Astrocyte of the spinal cord (primary cell): ENCODE measurements at regions not wholly inside any gene's neighbourhood (a gene's known extent, or its start where the extent isn't known, plus 50 kb on each side); places are given as distances from the start of the nearest gene placed in this dataset.
"Not testable (repeated sequence)": the region's sequence is repeated elsewhere in the genome, so short reads cannot be mapped to it uniquely, and the experiment has no call there.

Experiments used
- DNase-seq: peaks from one replicate; pipeline ENCODE4 v3.0.0; 2011; ENCODE audit warnings: low read depth, low spot score
- H3K4me3 ChIP-seq: 2 replicates; pipeline ENCODE4 v1.5.1; 2011; ENCODE audit warnings: low read depth, mild to moderate bottlenecking, low read length, moderate library complexity
- in situ Hi-C: cut with HindIII; loops from 2 replicates; pipeline ENCODE4 v1.10.0; 2017; ENCODE audit warnings: low sequenced_read_pairs
- TF ChIP-seq, protein P1 (sequence below): IDR thresholded peaks from 2 replicates; pipeline ENCODE4 v1.5.1; 2012; ENCODE audit warnings: low read depth, mild to moderate bottlenecking, low read length, inconsistent platforms

DNA sequence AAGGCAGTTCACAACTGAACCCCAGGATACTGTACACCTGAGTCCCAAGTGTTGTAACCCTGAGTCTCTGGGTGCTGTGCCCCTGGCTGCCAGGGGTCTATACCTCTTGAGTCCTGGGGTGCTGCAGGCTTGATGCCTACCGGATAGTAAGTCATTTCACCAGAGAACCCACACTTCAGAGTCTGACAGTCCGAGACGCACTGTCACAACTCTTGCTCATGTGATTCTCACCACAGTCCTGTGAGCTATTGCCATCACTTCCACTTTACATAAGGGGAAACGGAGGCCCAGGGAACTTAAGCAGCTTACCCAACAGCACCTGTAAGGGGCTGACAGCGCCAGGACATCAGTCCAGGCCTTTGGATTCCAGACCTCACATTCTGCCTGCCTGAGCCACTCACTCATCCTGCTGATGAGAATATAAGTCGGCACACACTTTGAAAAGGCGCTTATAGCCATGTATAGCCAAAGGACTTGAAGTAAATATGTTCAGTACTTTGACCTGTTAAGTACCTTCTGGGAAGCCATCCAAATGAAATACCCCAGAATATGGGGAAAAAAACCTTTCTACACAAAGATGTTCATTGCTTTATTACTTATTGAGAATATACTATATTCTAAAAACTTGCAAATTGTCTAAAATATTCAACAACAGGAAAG is 180.7 kb upstream of the ID2 start:
- DNase-seq, result no peak
- no peak overlapping the region for H3K4me3 ChIP-seq
- TF ChIP-seq, protein P1, sequence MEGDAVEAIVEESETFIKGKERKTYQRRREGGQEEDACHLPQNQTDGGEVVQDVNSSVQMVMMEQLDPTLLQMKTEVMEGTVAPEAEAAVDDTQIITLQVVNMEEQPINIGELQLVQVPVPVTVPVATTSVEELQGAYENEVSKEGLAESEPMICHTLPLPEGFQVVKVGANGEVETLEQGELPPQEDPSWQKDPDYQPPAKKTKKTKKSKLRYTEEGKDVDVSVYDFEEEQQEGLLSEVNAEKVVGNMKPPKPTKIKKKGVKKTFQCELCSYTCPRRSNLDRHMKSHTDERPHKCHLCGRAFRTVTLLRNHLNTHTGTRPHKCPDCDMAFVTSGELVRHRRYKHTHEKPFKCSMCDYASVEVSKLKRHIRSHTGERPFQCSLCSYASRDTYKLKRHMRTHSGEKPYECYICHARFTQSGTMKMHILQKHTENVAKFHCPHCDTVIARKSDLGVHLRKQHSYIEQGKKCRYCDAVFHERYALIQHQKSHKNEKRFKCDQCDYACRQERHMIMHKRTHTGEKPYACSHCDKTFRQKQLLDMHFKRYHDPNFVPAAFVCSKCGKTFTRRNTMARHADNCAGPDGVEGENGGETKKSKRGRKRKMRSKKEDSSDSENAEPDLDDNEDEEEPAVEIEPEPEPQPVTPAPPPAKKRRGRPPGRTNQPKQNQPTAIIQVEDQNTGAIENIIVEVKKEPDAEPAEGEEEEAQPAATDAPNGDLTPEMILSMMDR, result no peak
- in situ Hi-C loops, result no loop called here

DNA sequence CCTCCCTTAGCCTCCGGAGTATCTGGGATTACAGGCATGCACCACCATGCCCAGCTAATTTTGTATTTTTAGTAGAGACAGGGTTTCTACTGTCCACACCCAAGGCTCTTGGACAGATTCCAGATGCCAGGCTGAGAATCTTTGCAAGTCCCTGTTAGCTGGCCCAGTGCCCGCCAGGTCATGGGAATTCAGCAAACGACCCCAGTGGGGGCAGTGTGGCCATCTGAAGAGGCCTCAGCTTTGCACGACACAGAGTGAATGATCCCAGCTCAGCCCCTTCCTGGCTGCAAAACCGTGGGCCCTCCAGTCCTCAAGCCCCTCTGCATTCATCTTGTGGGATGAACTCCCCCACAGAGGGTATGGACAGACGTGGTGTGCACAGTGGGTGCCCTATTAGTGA is 179.5 kb upstream of the ID2 start:
- TF ChIP-seq, protein P1, result no peak
- in situ Hi-C loops, result no loop called here
- H3K4me3 ChIP-seq, result no peak overlapping the region
- no peak for DNase-seq

- H3K4me3 ChIP-seq, result no peak overlapping the region
- no peak for DNase-seq
- TF ChIP-seq, protein P1, result no peak
- in situ Hi-C loops, result no loop called here
Observed at GRCh38 chr2:8505311-8505920, 176.4 kb upstream of the ID2 start.

GRCh38 chr2:8506746-8507145 is 175.1 kb upstream of the ID2 start:
- in situ Hi-C loops, result no loop called here
- DNase-seq, result no peak
- no peak overlapping the region for H3K4me3 ChIP-seq
- TF ChIP-seq, protein P1, result no peak

DNA sequence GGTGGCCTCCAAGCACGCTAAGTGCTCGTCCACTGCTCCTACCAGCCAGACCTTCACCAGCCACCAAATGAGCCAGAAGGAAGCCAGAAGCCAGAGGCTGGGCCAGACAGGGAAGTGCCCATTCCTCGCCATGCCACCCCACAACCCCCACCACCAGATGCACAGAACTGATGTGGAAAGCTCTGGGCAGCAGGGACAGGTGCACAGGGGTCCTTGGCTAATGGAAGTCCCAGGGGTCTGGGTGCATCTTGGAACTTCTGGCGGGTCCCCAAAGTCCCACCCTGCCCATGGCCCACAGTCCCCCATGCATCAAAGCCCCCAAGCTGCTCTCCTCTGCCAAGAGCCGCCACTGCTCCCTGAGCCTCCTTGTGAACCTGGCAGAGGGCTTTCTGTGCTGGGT is 173.1 kb upstream of the ID2 start:
- H3K4me3 ChIP-seq, result no peak overlapping the region
- TF ChIP-seq, protein P1, result no peak
- no peak for DNase-seq
- in situ Hi-C loops, result no loop called here

- TF ChIP-seq, protein P1, result no peak
- in situ Hi-C loops, result no loop called here
- DNase-seq, result no peak
- no peak overlapping the region for H3K4me3 ChIP-seq
Observed at GRCh38 chr2:8509621-8510020, 172.2 kb upstream of the ID2 start.

GRCh38 chr2:8510055-8510454 is 171.8 kb upstream of the ID2 start:
- H3K4me3 ChIP-seq, in situ Hi-C loops, DNase-seq: not testable (repeated sequence)
